Activated CD4-positive, alpha-beta T cell treated with anti-CD3 and anti-CD28 coated beads, Interleukin-2, amount 50 U/mL, for 24 hours (primary cell): ENCODE measurements at regions not wholly inside any gene's neighbourhood (a gene's known extent, or its start where the extent isn't known, plus 50 kb on each side); places are given as distances from the start of the nearest gene placed in this dataset.

ENCODE experiments used
- DNase-seq, 2 donors: peaks; one replicate each; pipeline ENCODE4 v3.0.0-alpha.2; 2020; ENCODE audit warnings: low read depth in 1 of 2, low spot score in 1 of 2

- no peak for DNase-seq
Measured at GRCh38 chr12:38983117-38983571, 77.8 kb upstream of the CPNE8 start.

- DNase-seq = no peak
Measured at GRCh38 chr12:38977132-38977531, 71.7 kb upstream of the CPNE8 start.

GRCh38 chr12:38969706-38970105 is 64.3 kb upstream of the CPNE8 start:
- DNase-seq = no peak

- DNase-seq = no peak
Measured at GRCh38 chr12:38961683-38962082, 56.3 kb upstream of the CPNE8 start.

- DNase-seq = no peak
Measured at GRCh38 chr12:38961012-38961411, 55.6 kb upstream of the CPNE8 start.

- no peak for DNase-seq
Measured at GRCh38 chr12:38956337-38956736, 50.9 kb upstream of the CPNE8 start.
